WERI-Rb-1 (cell line): ENCODE measurements at regions not wholly inside any gene's neighbourhood (a gene's known extent, or its start where the extent isn't known, plus 50 kb on each side); places are given as distances from the start of the nearest gene placed in this dataset.

Source experiments
- DNase-seq: peaks from one replicate; pipeline ENCODE4 v3.0.0-alpha.2; 2020
- H3K27ac ChIP-seq: fragments of 250-450 bp; sonication (Bioruptor Pico); 2 replicates; pipeline ENCODE4 v1.5.1; 2020; ENCODE audit warnings: mild to moderate bottlenecking, moderate library complexity
- H3K27me3 ChIP-seq: fragments of 250-450 bp; sonication (Bioruptor Pico); 2 replicates; pipeline ENCODE4 v1.5.1; 2021; ENCODE audit warnings: mild to moderate bottlenecking, low read depth, moderate library complexity; ENCODE audit not compliant: insufficient read depth, severe bottlenecking
- H3K36me3 ChIP-seq: fragments of 250-450 bp; sonication (Bioruptor Pico); 2 replicates; pipeline ENCODE4 v1.5.1; 2020; ENCODE audit warnings: mild to moderate bottlenecking, moderate library complexity
- H3K4me3 ChIP-seq: 2 replicates; pipeline ENCODE4 v1.5.1; 2011; ENCODE audit warnings: low read depth, mild to moderate bottlenecking, control low read depth, low read length
- H3K9me3 ChIP-seq: fragments of 250-450 bp; sonication (Bioruptor Pico); 2 replicates; pipeline ENCODE4 v1.5.1; 2021; ENCODE audit warnings: mild to moderate bottlenecking, moderate library complexity; ENCODE audit not compliant: severe bottlenecking
- TF ChIP-seq, protein P1 (sequence below): IDR thresholded peaks from 2 replicates; pipeline ENCODE4 v1.5.1; 2011; ENCODE audit warnings: low read depth, mild to moderate bottlenecking, control low read depth, inconsistent platforms, low read length

DNA sequence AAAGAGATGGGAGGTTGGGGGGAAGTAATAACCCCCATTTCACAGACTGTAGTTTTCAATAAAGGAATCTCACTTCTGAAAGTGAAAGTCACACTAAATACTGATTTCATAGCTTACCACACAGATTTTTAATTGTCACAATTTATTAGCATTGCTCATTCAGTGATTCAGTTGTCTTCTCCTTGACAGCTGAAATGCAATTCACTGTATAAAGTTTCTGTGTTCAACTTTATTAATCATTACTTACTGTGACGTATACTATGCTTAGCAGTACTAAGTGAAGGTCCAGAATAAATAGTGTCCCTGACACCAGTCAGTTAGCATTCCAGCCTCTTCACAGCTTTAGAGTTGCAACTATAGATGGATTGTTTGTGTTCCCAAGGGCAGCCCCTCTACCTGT, 324.1 kb upstream of the CRIM1 start:
- Histone ChIP-seq H3K4me3 (no peak overlapping the region), H3K27ac (no peak overlapping the region), H3K9me3 (no peaks in the 10 kb centered on the region), H3K27me3 (no peaks in the 10 kb centered on the region), H3K36me3 (no peaks in the 10 kb centered on the region)
- no peak for DNase-seq
- TF ChIP-seq, protein P1, sequence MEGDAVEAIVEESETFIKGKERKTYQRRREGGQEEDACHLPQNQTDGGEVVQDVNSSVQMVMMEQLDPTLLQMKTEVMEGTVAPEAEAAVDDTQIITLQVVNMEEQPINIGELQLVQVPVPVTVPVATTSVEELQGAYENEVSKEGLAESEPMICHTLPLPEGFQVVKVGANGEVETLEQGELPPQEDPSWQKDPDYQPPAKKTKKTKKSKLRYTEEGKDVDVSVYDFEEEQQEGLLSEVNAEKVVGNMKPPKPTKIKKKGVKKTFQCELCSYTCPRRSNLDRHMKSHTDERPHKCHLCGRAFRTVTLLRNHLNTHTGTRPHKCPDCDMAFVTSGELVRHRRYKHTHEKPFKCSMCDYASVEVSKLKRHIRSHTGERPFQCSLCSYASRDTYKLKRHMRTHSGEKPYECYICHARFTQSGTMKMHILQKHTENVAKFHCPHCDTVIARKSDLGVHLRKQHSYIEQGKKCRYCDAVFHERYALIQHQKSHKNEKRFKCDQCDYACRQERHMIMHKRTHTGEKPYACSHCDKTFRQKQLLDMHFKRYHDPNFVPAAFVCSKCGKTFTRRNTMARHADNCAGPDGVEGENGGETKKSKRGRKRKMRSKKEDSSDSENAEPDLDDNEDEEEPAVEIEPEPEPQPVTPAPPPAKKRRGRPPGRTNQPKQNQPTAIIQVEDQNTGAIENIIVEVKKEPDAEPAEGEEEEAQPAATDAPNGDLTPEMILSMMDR = no peak

DNA sequence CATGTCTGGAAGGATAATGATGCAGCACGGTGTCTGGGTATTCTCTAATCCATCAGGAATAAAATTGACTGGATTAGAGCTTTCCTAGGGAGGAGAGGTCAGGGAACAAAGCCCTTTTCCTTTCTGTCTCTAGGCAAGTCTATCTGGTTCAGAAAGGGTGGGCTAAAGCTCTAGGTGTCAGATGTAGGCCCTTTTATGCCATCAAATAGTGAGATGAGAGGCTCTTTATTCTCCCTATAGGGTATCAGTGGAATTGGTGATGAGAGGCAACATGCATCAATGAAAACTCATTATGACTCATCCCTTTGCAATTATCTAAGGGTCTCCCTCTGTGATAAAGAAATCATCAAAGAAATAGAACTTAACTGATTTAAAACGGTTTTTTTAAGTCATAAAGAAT, 328.0 kb upstream of the CRIM1 start:
- Histone ChIP-seq H3K27ac (no peak overlapping the region), H3K36me3 (no peaks in the 10 kb centered on the region), H3K4me3 (no peak overlapping the region), H3K9me3 (no peaks in the 10 kb centered on the region), H3K27me3 (no peaks in the 10 kb centered on the region)
- TF ChIP-seq, protein P1 = no peak
- no peak for DNase-seq

DNA sequence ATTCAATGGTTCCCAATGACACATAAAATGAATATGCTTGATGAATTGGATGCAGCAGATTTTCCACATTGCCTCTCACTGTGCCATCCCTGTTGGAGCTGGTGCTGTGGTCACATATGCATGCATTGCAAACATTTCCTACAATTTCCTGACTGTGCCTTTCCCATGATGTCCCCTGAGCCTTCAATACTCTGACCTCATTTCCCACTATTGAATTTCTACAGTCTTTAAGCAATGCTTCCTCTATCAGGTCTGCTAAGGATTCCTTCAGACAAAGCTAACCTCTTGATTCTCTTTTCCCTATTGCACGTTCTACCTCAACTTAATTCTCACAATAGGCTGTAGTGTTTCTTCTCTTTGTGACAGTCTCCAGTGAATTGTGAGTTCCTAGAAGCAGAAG, 342.5 kb upstream of the CRIM1 start:
- TF ChIP-seq, protein P1 = no peak
- DNase-seq = no peak
- no peak overlapping the region for H3K27ac ChIP-seq
- H3K4me3 ChIP-seq = no peak overlapping the region
- no peaks in the 10 kb centered on the region for H3K36me3 ChIP-seq
- H3K27me3 ChIP-seq = no peaks in the 10 kb centered on the region
- no peaks in the 10 kb centered on the region for H3K9me3 ChIP-seq

DNA sequence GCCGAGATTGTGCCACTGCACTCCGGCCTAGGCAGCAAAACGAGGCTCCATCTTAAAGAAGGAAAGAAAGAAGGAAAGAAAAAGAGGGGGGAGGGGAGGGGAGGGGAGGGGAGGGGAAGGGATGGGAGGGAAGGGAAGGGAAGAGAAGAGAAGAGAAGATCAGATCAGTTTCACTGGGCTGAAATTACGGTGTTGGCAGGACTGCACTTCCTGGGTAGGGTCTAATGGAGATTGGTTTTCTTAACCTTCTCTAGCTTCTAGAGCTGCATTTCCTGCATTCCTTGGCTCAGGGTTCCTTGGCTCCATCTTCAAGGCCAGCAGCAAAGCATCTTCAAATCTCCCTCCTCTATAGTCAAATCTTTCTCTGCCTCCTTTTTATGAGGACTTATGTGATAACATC, 349.1 kb upstream of the CRIM1 start:
- TF ChIP-seq, protein P1 = no peak

DNA sequence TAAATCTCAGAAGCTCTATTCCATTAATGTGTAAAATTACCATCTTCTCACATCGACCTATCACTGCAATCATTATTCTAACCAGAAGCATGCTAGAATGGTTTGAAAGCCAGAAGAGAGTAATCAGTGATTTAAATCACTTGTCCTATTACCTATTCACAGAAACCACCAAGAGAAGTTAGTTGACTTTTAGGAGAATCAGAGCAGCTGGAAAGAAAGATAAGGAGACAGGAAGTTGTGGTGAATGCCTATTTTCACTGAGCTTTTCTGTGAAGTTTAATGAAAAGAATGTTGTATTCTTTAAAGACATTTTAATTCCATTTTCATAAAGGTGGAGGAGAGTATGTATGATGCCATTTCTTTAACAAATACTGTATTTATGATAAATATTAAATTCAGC, 352.6 kb upstream of the CRIM1 start:
- H3K27ac ChIP-seq = no peak overlapping the region
- no peak for DNase-seq

More for the DNA sequence above, 349.1 kb upstream of the CRIM1 start:
- DNase-seq = no peak
- Histone ChIP-seq H3K4me3 (no peak overlapping the region), H3K9me3 (no peaks in the 10 kb centered on the region), H3K36me3 (no peaks in the 10 kb centered on the region), H3K27me3 (no peaks in the 10 kb centered on the region), H3K27ac (no peak overlapping the region)

DNA sequence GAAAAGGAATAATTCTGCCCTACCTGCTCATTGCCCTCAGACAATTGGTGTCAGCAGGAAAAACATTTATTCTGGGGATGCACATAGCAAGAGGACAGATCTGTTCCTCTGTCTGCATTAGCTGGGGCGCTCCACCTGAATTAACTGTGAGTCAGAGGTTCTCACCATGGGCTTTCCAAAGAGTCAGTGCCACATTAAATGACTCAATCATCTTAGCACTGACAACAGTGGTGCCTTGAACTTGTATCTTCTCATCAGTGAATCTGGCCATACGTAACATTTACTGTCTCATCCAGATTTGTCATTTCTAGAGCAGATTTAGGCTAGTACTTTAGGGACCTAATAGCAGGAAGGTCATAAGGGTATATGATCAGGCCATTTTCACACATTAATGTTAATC, 358.1 kb upstream of the CRIM1 start:
- Histone ChIP-seq H3K4me3 (no peak overlapping the region), H3K27me3 (no peaks in the 10 kb centered on the region), H3K36me3 (no peaks in the 10 kb centered on the region), H3K9me3 (no peaks in the 10 kb centered on the region), H3K27ac (no peak overlapping the region)
- no peak for DNase-seq
- TF ChIP-seq, protein P1 = no peak

More for the DNA sequence above, 352.6 kb upstream of the CRIM1 start:
- no peak overlapping the region for H3K4me3 ChIP-seq
- H3K36me3 ChIP-seq = no peaks in the 10 kb centered on the region
- TF ChIP-seq, protein P1 = no peak
- no peaks in the 10 kb centered on the region for H3K27me3 ChIP-seq
- H3K9me3 ChIP-seq = no peaks in the 10 kb centered on the region
